ENCODE measurements at regions not wholly inside any gene's neighbourhood (a gene's known extent, or its start where the extent isn't known, plus 50 kb on each side); places are given as distances from the start of the nearest gene placed in this dataset.

DNA sequence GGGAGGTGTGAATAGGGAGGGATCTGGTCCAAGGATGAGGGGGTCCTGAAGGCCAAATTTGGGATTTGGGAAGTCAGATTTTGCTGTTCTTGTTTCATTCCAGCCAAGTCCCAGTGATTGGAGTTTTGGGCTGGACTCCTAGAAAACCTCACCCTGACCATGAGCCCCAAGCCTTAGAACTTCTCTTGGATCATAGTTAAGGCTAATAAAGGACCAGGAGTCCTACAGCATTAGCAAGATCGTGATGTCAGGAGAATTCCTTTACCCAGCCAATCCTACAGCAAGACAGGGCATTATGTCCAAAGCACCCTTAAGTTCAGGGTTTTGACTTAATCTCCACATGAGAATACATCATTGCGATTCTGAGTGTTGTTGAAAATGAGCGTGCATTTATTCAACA is 85.0 kb downstream of the SOX9 start:
- TF ChIP-seq, protein P1, sequence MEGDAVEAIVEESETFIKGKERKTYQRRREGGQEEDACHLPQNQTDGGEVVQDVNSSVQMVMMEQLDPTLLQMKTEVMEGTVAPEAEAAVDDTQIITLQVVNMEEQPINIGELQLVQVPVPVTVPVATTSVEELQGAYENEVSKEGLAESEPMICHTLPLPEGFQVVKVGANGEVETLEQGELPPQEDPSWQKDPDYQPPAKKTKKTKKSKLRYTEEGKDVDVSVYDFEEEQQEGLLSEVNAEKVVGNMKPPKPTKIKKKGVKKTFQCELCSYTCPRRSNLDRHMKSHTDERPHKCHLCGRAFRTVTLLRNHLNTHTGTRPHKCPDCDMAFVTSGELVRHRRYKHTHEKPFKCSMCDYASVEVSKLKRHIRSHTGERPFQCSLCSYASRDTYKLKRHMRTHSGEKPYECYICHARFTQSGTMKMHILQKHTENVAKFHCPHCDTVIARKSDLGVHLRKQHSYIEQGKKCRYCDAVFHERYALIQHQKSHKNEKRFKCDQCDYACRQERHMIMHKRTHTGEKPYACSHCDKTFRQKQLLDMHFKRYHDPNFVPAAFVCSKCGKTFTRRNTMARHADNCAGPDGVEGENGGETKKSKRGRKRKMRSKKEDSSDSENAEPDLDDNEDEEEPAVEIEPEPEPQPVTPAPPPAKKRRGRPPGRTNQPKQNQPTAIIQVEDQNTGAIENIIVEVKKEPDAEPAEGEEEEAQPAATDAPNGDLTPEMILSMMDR (IDR thresholded peaks at IDR 0.05; ENCODE audit: extremely low read depth in 1 of 2, insufficient read depth in 1 of 2, low read depth in 1 of 2, low read length in 2 of 2) = no peak
- no peak for TF ChIP-seq POLR2A (IDR thresholded peaks at IDR 0.05; ENCODE audit: low read depth, low read length)
- TF ChIP-seq EZH2 (IDR thresholded peaks at IDR 0.05; ENCODE audit: borderline replicate concordance, low read depth, low read length, severe bottlenecking) = no peak
- TF ChIP-seq POLR2AphosphoS5 (IDR thresholded peaks at IDR 0.05; ENCODE audit: insufficient read depth, low read depth, low read length) = no peak
